Hematopoietic multipotent progenitor cell (in vitro differentiated cells): ENCODE measurements at regions not wholly inside any gene's neighbourhood (a gene's known extent, or its start where the extent isn't known, plus 50 kb on each side); places are given as distances from the start of the nearest gene placed in this dataset.
A peak's percentile ranks its signal among the peaks of the same experiment; 100 is the strongest.
"Not testable (repeated sequence)": the region's sequence is repeated elsewhere in the genome, so short reads cannot be mapped to it uniquely, and the experiment has no call there.

Experiments used
- DNase-seq, 3 donors: peaks; one replicate each; pipeline ENCODE4 v3.0.0-alpha.2; 2011 to 2015; ENCODE audit warnings: low read depth in 2 of 3, low spot score in 2 of 3

DNA sequence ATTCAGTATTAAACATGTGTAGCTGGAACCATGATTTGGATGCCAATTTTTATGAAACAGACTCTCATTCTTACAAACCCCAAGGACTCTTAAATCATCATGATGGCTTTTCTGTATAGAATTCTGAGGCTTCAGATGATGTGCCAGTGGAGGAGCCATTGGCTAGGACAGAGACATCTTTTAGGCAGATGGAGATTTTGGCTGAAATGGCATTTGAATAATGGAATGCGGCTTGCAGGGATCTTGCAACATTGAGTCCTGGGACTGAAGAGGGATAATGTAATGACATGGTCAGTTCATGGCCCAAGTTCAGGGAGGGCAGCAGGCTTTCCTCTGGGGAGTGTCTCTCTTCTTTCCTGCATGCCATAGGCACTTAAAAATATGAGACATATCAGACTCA is 172.4 kb downstream of the ABCA8 start:
- no peak for DNase-seq

DNA sequence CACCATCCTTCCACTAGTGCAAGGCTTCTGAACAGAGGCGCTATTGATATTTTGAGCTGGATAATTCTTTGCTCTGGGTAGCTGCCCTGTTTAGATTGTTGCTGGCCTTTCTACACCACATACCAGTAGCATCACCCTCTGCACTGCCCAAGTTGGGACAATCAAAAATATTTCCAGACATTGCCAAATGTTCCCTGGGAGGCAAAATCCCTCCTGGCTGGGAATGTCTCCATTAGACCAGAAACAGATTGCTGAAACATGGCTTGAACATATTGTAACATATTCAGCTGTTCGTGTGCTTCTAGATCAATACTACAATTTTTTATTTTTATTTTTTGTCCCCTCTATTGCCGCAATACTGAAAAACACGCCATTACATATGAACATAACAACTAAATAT is 174.6 kb downstream of the ABCA8 start:
- no peak for DNase-seq

DNA sequence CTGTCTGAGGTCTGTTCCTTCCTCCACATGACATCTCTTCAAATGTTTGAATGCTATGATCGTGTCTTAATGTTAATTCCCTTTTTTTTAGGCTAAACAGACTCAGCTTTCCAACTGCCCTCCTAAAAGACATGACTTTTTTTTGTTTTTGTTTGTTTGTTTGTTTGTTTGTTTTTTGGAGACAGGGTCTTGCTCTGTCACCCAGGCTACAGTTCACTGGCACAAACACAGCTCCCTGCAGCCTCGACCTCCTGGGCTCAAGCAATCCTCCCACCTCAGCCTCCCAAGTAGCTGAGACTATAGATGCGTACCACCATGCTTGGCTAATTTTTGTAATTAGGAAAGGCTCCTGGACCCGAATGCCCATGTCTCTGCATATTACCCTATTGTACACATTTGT is 176.5 kb downstream of the ABCA8 start:
- no peak for DNase-seq

DNA sequence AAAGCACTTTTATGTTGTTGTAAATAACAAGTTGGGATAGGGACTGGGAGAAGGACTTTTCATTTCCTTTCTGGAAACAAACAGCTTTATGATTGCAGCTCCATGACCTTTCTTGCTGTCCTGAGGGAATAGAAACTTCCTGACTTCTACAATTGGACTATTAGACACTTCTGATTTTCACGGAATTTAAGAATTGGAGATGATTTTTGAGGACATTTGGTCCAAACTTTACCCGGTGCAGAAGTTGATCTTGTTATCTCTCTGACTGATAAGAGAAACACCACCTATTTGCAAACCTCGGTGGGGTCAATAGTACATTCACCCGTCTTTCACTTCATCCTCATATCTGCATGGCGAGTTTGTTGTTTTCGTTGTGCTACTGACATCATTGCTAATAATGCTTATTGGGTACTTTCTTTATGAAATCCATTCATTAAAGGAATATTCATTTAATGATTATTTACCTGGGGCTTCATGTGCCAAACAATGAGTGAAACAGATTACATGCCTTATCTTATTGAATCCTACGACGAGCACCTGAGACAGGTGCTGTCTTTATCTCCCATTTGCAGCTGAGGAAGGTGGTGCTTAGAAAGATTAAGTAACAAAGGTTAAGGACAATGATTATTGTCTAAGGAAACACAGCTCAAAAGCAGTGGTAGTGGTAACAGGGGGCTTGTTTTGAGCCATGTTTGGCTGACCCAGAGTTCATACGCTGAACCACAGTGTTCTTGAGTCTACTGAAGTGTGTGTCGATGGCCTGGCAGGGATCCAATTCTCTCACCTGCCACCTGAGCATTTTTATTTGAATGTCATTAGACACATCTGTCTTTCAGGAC is 176.9 kb upstream of the FAM20A start:
- no peak for DNase-seq

DNA sequence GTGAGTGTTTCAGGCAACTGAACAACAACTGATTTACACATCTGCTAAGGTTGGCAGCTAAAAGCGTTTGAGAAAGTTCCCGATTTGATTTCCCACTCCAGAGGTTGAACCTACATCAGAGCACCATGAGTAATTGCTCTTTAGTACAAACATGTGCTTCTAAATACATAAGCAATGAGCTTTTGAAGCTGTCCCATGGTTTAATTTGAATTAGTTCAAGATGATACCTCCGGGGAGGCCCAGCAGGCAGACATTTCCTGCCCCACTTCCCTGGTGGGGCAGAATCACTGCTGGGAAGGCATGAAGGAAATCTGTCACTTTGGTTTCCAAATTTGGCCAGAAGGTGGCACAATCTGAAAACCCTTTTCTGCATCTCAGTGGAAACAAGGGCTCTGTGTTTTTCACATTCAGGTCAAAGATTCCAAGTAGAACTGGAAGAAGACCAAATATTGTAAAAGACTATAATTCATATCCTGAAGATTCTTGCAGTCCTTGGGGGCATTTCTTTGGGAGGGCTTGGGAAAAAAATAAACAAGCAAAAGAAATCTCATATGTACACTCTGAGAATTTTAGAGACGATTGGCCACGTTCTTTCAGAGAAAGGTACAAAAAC is 176.2 kb upstream of the FAM20A start:
- DNase-seq, result peak in 2 of 3 donors; percentile 33 to 68

DNA sequence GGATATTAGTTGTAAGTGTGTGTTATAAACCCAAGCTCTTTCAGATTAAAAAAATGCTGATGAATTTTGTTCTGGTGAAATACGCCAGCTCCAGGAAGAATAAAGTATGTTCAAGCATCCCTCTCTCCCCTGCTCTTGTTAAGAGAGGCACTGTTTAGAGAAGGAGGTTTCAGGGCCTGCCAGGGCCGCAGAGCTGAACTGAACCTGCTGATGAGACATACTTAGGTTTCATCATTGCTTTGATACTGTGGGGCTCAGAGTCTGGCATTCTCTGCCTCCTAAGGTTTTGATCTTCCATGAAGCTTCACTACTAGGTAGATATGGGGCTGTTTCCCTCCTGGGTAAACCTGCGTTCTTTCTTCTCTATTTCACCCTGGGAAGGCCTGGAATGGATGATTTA is 175.3 kb upstream of the FAM20A start:
- no peak for DNase-seq

DNA sequence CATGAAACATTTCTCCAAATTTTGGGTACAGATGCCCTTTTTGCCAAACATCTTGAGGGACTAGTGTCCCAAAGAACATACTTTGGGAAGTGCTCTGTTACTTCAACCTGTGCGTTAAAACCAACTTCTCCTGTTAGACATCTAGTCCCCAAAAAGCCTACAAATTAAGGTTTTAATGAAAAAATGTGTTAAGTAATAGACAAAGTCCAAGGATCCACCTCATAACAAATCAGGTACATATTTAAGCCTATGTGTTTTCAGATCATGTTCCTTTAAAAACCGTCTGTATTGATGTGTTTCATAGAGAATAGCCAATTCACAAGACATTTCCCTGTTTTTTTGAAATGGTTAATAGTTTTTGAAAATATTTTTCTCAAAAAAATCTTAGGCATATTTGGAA is 174.8 kb upstream of the FAM20A start:
- no peak for DNase-seq

- no peak for DNase-seq
Observed at GRCh38 chr17:68775318-68775717, 174.2 kb upstream of the FAM20A start.

- DNase-seq, result peak in 2 of 3 donors; percentile 53 to 76
Observed at GRCh38 chr17:68771867-68772515, 170.8 kb upstream of the FAM20A start.

DNA sequence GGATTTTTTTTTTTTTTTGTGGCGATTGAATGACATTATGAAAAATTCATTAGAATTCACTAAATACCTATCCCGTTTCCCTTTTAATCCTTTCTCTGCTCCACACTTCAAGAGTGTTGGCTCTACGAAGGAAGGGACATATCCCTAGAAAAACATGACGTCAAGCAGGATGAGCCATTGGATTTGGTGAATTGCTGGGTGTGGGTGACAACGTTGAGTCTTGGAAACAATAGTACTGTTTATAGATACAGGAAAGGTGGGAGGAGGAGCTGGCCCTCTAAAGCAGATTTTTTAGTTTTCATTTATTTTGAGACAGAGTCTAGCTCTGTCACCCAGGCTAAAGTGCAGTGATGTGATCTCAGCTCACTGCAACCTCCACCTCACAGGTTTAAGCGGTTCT is 167.6 kb upstream of the FAM20A start:
- DNase-seq, result no peak

- DNase-seq, result no peak
Observed at GRCh38 chr17:68766640-68767039, 165.5 kb upstream of the FAM20A start.

DNA sequence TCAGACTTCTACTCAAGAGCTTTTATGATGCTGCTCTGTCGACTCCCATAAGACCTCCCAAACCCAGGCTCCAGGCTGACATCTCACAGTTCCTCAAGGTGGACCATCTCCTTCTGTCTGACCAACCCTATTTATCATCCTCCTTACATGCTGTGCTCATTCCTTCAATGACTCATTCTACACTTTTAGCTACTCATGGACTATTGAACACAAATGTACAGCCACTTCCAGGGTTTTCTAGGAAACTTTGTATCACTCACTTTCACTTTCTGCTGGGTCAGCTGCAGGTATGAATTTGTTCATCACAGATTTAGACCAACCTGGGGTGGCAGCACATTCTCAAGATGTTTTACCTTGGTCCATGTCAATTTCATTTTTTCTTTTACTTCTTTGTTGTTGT is 162.4 kb upstream of the FAM20A start:
- DNase-seq, result no peak

- no peak for DNase-seq
Observed at GRCh38 chr17:68762911-68763310, 161.7 kb upstream of the FAM20A start.

GRCh38 chr17:68760141-68760475 is 158.9 kb upstream of the FAM20A start:
- DNase-seq, result no peak

GRCh38 chr17:68759343-68760140 is 158.4 kb upstream of the FAM20A start:
- peak in 2 of 3 donors; percentile 85 to 91 for DNase-seq

- no peak for DNase-seq
Observed at GRCh38 chr17:68759002-68759342, 157.8 kb upstream of the FAM20A start.

GRCh38 chr17:68757866-68758757 is 156.9 kb upstream of the FAM20A start:
- not testable (repeated sequence) for DNase-seq

DNA sequence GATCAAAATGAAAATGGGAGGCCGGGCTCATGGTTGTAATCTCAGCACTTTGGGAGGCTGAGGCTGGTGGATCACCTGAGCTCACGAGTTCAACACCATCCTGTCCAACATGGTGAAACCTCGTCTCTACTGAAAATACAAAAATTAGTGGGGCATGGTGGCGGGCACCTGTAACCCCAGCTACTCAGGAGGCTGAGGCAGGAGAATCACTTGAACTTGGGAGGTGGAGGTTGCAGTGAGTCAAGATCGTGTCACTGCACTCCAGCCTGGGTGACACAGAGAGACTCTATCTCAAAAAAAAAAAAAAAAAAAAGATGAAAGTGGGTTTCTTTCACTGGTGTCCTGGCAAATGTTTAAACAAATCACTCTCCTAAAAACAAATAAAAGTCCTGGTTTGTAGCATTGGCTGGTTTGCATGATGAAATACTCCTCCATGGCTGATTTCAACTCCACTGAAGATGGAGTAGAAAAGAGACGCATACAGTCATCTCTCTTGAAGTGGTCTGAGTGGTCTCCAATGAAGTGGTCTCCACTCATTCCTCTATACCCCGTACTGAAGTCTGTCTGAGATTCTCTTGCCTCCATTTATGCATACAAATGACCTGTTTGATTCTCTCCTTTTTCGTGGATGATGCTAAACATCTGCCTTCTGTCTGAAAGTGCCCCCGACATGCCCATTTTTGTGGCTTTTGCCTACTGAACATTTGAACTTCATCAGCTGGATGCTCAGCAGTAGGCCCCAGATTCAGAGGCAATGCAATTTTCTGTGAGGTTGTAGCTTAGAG is 153.0 kb upstream of the FAM20A start:
- DNase-seq, result no peak

DNA sequence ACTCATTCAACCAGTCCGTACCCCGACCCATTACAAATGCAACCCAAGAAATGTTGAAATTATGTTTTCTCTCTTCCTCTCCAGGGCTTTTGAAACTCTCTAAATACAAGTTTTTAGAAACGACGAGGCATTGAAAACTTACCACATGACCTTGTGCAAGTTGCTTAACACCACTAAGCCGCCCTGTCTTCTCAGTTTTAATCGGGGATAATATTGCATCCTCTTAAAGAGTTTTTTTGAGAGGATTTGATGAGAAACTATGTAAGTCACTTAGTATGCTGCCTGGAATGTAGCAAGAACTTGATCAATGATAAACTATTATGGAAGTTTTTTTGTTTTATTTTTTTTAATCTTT is 149.0 kb upstream of the FAM20A start:
- no peak for DNase-seq
